ENCODE measurements at regions not wholly inside any gene's neighbourhood (a gene's known extent, or its start where the extent isn't known, plus 50 kb on each side); places are given as distances from the start of the nearest gene placed in this dataset.

DNA sequence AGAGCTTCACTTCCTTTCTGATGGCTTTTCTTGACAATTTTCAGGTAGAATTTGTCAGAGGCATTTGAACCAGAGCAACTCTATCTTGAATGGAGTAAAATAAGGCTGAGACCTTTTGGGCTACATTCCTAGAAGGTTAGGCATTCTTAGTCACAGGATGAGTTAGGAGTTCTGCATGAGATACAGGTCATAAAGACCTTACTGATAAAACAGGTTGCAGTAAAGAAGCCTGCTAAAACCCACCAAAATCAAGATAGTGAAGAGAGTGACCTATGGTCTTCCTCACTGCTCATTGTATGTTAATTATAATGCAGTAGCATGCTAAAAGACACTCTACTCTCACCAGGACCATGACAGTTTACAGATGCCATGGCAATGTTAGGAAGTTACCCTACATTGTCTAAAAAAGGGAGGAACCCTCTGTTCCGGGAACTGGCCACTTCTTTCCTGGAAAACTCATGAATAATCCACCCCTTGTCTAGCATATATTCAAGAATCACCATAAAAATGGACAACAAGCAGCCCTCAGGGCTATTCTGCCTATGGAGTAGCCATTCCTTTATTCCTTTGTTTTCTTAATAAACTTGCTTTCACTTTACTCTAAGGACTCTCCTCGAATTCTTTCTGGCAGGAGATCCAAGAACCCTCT, 1519.7 kb upstream of the TENM4 start:
- no peak for DNase-seq (ENCODE audit: extremely low read depth, low read depth)
- no peak overlapping the region for H3K4me3 ChIP-seq (replicated peaks; ENCODE audit: low read depth, low read length)
- no peak for TF ChIP-seq CTCF (IDR thresholded peaks at IDR 0.05; ENCODE audit: low read depth, low read length, missing control alignments)

- TF ChIP-seq CTCF (IDR thresholded peaks at IDR 0.05; ENCODE audit: low read depth, low read length, missing control alignments), result no peak
- DNase-seq (ENCODE audit: extremely low read depth, low read depth), result no peak
- no peak overlapping the region for H3K4me3 ChIP-seq (replicated peaks; ENCODE audit: low read depth, low read length)
Measured at GRCh38 chr11:80959751-80960150, 1518.9 kb upstream of the TENM4 start.

DNA sequence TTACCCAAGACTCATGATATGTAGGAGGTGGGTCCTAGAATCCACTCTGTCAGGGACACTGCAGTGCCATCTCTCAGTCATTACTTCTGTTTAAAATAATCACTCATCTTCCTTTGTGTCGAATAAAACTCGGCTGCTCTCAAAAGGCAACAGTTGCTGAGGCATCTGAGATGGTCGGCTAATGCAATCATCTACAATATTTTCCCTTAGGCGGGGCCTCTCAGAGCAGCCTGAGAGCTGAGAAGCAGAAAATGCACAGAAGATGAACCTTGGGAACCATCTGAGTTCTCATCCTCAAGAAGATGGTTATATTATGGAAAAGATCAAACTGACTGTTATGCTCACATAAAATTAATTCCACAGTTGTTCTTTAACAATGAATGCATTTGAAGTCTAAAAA, 1518.2 kb upstream of the TENM4 start:
- H3K4me3 ChIP-seq (replicated peaks; ENCODE audit: low read depth, low read length), result no peak overlapping the region
- DNase-seq (ENCODE audit: extremely low read depth, low read depth), result no peak
- TF ChIP-seq CTCF (IDR thresholded peaks at IDR 0.05; ENCODE audit: low read depth, low read length, missing control alignments), result no peak

DNA sequence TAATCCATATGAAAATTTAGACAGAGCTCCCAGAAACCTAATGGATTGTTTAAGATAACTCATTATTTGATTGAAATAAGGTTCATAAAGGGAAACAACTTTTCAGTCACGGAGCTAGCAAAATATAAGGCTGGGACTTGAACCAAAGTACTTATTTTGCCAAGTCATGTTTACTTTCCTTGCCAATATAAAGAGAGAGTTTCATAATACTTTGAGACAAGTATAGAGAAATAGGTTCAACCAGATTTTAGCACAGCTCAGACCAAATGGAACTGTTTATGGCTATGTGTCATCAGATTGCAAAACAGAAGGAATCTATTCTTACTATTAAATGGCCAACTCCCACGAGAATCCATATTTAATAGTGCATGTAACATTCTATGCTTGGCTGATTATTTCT, 1517.5 kb upstream of the TENM4 start:
- TF ChIP-seq CTCF (IDR thresholded peaks at IDR 0.05; ENCODE audit: low read depth, low read length, missing control alignments), result no peak
- DNase-seq (ENCODE audit: extremely low read depth, low read depth), result no peak
- no peak overlapping the region for H3K4me3 ChIP-seq (replicated peaks; ENCODE audit: low read depth, low read length)

DNA sequence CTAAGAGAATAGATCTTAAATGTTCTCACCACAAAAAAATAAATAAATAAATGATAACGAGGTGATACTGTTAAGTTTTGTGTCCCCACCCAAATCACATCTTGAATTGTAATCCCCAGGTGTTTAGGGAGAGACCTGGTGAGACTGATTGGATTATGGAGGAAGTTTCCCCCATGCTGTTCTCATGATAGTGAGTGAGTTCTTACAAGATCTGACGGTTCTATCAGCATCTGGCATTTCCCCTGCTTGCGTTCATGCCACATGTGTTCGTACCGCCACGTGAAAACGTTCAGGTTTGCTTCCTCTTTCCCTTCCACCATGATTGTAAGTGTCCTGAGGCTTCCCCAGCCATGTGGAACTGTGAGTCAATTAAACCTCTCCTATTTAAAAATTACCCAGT, 1514.8 kb upstream of the TENM4 start:
- no peak for TF ChIP-seq CTCF (IDR thresholded peaks at IDR 0.05; ENCODE audit: low read depth, low read length, missing control alignments)

DNA sequence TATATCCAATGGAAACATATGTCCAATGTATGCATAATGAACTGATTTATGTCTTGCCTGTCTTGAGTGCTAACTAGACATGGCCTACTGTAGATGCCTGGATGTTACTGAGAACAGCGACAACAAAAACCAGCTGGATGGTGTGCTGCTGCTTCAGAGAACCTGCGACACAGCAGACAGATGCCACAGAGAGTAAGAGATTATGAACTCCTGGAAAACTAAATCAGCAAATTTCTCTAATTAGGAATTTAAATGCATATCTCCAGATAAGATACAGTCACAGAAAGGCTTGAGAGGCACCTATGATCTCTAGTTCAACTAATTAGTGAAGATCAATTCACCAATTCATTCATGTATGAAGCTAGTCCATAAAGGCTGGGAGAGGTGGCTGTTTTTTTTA, 1508.0 kb upstream of the TENM4 start:
- no peak for DNase-seq (ENCODE audit: extremely low read depth, low read depth)
- no peak for TF ChIP-seq CTCF (IDR thresholded peaks at IDR 0.05; ENCODE audit: low read depth, low read length, missing control alignments)

More for the DNA sequence above, 1514.8 kb upstream of the TENM4 start:
- DNase-seq (ENCODE audit: extremely low read depth, low read depth), result no peak
- no peak overlapping the region for H3K4me3 ChIP-seq (replicated peaks; ENCODE audit: low read depth, low read length)

GRCh38 chr11:80944758-80945157, 1503.9 kb upstream of the TENM4 start:
- TF ChIP-seq CTCF (IDR thresholded peaks at IDR 0.05; ENCODE audit: low read depth, low read length, missing control alignments), result no peak

More for the DNA sequence above, 1508.0 kb upstream of the TENM4 start:
- no peak overlapping the region for H3K4me3 ChIP-seq (replicated peaks; ENCODE audit: low read depth, low read length)

More at GRCh38 chr11:80944758-80945157, 1503.9 kb upstream of the TENM4 start:
- no peak overlapping the region for H3K4me3 ChIP-seq (replicated peaks; ENCODE audit: low read depth, low read length)
- no peak for DNase-seq (ENCODE audit: extremely low read depth, low read depth)

Measured in HFF-Myc (cell line).